Astrocyte of the hippocampus (primary cell): ENCODE measurements at regions not wholly inside any gene's neighbourhood (a gene's known extent, or its start where the extent isn't known, plus 50 kb on each side); places are given as distances from the start of the nearest gene placed in this dataset.

Source experiments
- DNase-seq: peaks from one replicate; pipeline ENCODE4 v3.0.0; 2011; ENCODE audit warnings: low read depth, low spot score

- DNase-seq = no peak
Measured at GRCh38 chr11:115580416-115580815, 76.2 kb upstream of the CADM1 start.

GRCh38 chr11:115579181-115579825 lies 75.1 kb upstream of the CADM1 start:
- no peak for DNase-seq

- no peak for DNase-seq
Measured at GRCh38 chr11:115578275-115578674, 74.1 kb upstream of the CADM1 start.

GRCh38 chr11:115577701-115578100 lies 73.5 kb upstream of the CADM1 start:
- DNase-seq = no peak

- DNase-seq = peak; percentile 49
Measured at GRCh38 chr11:115576606-115577380, 72.6 kb upstream of the CADM1 start.

- no peak for DNase-seq
Measured at GRCh38 chr11:115572551-115572950, 68.3 kb upstream of the CADM1 start.

- no peak for DNase-seq
Measured at GRCh38 chr11:115566180-115566764, 62.1 kb upstream of the CADM1 start.

- no peak for DNase-seq
Measured at GRCh38 chr11:115564851-115565250, 60.6 kb upstream of the CADM1 start.

GRCh38 chr11:115561116-115561515 lies 56.9 kb upstream of the CADM1 start:
- DNase-seq = no peak

GRCh38 chr11:115558635-115559034 lies 54.4 kb upstream of the CADM1 start:
- no peak for DNase-seq

- no peak for DNase-seq
Measured at GRCh38 chr11:115557681-115558080, 53.5 kb upstream of the CADM1 start.

- DNase-seq = peak; percentile 21
Measured at GRCh38 chr11:115556984-115557383, 52.8 kb upstream of the CADM1 start.

- no peak for DNase-seq
Measured at GRCh38 chr11:115555336-115556090, 51.3 kb upstream of the CADM1 start.
